Skin epidermis (tissue), 12 donors: ENCODE measurements at regions not wholly inside any gene's neighbourhood (a gene's known extent, or its start where the extent isn't known, plus 50 kb on each side); places are given as distances from the start of the nearest gene placed in this dataset.

Experiments
- H3K27ac ChIP-seq, 21 experiments: fragments of 200-600 bp; sonication (generic) in 11 of 21; one replicate each; pipeline ENCODE4 v1.5.0; 2020; ENCODE audit warnings: mild to moderate bottlenecking in 3 of 21, inconsistent platforms in 2 of 21, moderate library complexity in 2 of 21
- H3K4me3 ChIP-seq, 7 experiments: fragments of 200-600 bp; sonication (generic) in 2 of 7; one replicate each; pipeline ENCODE4 v1.5.0; 2020; ENCODE audit warnings: inconsistent platforms in 2 of 7, mild to moderate bottlenecking in 2 of 7, moderate library complexity in 1 of 7

DNA sequence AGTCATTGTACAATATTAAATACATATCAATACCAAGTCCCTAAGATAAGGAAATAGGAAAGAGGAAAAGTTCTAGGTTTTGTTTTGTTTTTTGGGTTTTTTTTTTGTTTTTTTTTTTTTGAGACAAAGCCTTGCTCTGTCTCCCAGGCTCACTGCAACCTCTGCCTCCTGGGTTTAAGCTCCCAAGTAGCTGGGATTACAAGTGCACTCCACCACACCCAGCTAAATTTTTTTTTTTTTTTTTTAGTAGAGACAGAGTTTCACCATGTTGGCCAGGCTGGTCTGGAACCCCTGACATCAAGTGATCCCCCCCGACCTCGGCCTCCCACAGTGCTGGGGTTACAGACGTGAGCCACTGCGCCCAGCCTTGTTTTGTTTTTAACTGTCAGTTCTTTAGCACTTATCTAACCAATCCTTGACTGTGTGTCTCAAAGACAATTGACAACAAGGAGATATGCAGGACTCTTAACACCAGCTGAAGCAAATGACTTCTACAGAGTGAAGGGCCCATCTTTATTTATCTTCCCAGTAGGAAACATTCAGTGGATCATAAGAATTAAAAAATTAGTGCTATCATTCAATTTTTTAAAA, 100.0 kb upstream of the RAP2B start:
- Histone ChIP-seq H3K27ac (no peak overlapping the region), H3K4me3 (no peak overlapping the region)

DNA sequence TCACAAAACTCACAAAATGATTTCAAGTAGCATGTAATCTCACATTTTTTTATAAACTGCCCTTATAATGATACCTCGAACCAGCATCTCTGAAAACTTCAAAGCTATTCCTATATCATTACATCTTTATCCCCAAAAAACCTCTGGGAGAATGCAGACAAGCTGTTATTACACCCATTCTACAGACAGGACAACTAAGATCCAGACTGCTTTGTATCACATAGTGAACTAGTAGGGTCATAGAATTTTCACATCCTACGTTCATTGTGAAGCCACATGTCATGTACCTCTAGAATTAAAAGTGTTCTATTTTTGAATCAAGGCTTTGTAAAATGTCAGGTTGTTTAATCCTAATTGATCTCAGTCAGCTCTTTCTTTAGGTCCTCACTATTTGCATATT, 98.7 kb upstream of the RAP2B start:
- H3K4me3 ChIP-seq, result no peak overlapping the region

DNA sequence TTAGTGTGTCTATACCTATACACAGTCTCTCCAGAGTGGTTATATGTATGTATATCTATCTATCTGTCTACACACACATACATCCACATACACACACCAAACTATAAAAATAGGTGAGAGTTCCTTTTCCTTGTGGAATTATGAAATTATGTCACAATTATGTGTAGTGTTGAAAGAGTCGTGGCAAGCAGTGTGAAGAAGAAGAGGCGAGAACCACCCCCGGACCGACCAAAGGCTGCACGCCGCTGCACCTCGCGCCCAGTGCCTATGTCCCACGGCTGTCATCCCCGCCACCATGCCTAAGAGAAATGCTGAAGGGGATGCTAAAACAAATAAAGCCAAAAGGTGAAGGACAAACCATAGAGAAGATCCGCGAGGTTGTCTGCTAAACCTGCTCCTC, 95.0 kb upstream of the RAP2B start:
- Histone ChIP-seq H3K4me3 (no peak overlapping the region), H3K27ac (no peak overlapping the region)

More for the DNA sequence above, 98.7 kb upstream of the RAP2B start:
- no peak overlapping the region for H3K27ac ChIP-seq

DNA sequence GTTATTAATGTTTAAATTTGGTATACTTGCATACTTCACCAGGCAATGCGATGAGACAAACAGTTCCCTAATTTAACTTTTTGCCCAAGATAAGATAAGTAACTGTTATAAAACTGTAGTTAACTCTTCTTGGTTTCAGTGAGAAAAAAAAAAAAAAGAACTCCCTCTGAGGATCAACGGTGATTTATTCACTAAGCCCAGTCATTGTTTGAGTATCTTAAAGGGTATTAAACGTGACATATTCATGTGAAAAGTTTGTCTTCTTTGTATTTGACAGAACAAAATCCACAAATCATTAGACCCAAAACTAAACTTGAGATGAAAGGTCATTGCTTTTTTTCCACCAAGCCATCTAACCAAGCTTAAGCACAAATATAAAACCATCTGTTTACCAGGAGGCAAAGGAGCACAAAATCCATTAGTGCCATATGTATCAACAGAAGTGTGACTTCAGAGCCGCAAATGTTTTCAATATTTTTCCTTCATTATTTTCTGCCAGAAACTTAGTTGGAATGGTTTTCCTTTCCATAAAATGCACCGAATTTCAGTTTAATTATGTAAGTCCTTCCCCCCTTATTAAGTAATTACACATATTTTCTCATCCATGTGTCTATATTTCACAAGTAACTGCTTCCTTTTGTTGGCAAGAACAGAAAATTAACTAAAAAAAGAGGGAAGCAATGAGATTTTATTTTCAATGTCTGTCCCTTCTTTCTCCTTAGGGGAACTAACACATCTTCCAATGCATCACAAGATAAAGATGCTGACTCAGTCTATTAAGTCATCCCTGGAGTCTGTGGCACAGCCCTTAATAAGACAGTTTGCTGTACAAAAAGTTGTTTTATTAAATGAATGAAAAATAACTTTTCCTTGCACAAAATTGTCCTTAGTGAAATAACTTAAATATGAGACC, 92.2 kb upstream of the RAP2B start:
- no peak overlapping the region for H3K4me3 ChIP-seq
- H3K27ac ChIP-seq, result peak overlapping the region in 3 of 21 experiments; percentile 31 to 59 (median 38)

DNA sequence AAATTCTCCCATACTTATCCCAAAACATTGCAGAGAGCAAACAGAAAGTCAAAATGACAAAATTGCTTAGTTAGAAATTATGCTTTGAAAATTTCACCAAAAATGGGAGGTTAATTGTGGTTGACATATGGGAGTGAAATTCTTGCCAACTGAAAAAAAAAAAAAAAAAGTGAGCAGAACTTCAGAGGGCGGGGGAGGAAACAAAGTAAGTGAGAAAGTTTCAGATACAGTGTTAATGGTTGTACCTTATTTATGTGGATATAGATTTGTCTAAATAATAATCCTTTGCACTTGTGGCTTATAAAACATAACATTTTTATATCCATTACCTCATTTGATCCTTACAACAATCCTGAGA, 91.5 kb upstream of the RAP2B start:
- H3K27ac ChIP-seq, result peak overlapping the region in 3 of 21 experiments; percentile 31 to 59 (median 38)
- no peak overlapping the region for H3K4me3 ChIP-seq

DNA sequence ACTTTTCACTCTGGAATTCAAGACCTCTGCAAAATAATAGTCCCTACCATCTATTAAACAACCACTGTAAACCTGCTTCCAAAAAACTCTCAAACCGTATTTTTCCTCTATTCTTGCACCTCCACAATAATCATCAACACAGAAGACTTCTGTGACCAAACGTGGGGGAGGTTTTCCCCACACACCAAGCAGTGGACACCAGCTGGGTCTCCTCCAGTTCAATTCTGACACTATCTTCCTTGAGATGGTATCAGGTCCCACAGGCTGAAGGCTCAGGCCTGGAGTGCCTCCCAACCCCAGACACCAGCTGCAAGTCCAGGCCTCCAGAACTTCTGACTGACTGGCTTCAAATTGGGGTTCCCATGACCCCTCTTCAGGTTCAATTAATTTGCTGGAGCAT, 89.6 kb upstream of the RAP2B start:
- Histone ChIP-seq H3K4me3 (no peak overlapping the region), H3K27ac (no peak overlapping the region)

DNA sequence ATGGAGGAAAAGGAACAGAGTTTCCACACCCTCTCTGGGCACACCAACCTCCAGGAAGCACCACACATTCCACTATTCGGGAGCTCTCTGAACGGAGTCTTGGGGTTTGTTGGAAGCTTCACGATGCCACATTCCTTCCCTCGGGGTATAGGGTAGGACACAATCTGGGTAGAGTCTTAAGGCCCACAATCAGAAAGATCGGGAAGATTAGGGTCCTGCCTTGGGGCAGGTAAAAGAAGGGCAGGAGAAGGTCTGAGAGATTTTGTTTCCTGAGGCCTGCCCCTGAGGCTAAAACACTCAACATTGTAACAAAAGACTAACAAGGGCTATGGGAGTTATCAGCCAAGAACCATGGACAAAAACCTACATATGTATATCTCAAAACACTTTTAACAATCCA, 89.2 kb upstream of the RAP2B start:
- no peak overlapping the region for H3K4me3 ChIP-seq
- no peak overlapping the region for H3K27ac ChIP-seq

DNA sequence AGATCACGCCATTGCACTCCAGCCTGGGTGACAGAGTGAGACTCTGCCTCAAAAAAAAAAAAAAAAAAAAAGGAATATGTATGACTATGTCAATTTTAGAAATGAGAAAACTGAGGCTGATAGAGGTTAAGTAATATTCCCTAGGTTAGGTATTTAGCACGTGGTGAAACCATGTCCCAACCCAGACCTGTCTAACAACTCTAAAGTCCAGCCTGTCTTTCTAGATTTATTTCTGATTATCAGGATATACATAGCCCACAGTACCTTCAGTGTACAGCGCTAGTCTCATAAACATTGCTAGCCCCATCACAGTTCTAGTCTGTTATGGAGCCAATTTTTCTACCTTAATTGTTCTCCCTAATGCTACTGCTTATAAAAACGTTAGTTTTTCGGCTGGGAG, 88.4 kb upstream of the RAP2B start:
- Histone ChIP-seq H3K27ac (no peak overlapping the region), H3K4me3 (no peak overlapping the region)

DNA sequence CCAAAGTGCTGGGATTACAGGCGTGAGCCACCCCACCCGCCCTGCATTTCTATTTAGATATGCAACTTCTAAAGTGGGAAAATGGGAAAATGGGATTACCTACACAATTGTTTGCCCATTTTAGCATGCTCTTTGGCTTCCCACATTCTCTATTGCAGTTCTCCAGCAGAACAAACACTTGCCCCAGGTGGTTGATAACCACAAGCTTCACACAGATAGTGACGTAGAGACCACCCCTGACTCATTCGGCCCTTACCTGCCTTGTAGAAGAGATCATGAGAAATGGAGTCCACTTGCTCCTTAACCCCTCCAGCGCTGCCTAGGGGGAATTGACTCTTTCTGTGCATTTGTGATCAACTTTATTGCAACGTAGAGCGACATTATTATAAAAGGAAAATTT, 83.2 kb upstream of the RAP2B start:
- Histone ChIP-seq H3K4me3 (no peak overlapping the region), H3K27ac (no peak overlapping the region)

DNA sequence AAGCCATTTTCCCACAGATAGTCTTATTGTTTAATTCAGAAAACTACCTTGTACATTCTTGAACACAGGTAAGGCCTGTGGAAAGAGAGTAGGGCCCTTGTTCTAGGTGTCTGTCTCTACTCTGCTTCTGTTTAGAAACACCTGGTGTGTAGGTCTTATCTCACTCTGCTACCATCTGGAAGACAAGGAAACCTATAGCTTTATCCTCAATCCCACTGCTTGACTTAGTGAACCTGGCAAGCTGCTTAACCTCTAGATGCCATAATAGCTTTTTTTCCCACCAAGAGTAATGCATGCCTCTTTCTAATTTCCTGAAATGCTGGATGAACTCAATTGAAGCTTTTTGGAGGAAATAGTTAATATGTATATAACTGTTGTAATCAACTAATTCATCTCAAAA, 82.6 kb upstream of the RAP2B start:
- Histone ChIP-seq H3K4me3 (no peak overlapping the region), H3K27ac (no peak overlapping the region)

DNA sequence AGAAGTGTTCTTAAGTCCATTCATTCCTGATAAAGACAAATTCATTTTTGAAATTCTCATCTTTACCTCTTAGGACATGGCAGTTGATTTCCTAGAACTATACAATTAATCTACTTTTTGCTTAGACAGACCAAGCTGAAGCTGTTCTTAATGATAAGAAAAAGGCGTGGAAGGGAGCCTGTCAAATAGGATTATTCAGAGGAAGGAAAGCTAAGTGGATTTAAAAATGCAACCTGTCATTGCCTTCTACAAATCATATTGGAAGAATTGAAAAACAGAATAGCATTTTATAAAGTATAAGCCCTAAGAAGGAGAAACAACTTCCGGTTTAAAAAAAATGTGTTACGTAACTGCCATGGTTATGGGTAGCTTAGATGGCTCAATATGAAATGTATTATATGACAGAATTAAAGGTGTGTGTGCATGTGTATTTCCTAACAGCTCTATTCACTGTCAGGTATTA, 81.2 kb upstream of the RAP2B start:
- Histone ChIP-seq H3K4me3 (no peak overlapping the region), H3K27ac (no peak overlapping the region)

DNA sequence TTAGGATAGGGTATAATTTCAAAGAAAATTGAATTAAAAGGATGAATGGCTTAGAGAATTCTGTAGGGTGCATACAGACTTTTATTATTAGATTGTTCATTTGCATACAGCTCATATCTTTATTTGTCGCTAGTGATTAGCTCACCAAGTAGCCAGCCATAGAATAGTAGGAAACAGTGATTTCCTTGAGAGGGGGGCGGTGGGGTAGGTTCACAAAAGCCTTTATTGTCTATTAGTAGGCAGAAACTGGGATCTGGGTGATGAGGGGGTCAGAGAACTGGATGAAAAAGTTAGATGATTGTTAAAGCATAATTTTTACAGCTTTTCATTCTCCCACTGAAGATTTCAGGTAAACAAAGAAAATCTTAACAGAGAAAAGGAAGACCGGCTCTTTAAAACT, 77.6 kb upstream of the RAP2B start:
- Histone ChIP-seq H3K4me3 (no peak overlapping the region), H3K27ac (no peak overlapping the region)

DNA sequence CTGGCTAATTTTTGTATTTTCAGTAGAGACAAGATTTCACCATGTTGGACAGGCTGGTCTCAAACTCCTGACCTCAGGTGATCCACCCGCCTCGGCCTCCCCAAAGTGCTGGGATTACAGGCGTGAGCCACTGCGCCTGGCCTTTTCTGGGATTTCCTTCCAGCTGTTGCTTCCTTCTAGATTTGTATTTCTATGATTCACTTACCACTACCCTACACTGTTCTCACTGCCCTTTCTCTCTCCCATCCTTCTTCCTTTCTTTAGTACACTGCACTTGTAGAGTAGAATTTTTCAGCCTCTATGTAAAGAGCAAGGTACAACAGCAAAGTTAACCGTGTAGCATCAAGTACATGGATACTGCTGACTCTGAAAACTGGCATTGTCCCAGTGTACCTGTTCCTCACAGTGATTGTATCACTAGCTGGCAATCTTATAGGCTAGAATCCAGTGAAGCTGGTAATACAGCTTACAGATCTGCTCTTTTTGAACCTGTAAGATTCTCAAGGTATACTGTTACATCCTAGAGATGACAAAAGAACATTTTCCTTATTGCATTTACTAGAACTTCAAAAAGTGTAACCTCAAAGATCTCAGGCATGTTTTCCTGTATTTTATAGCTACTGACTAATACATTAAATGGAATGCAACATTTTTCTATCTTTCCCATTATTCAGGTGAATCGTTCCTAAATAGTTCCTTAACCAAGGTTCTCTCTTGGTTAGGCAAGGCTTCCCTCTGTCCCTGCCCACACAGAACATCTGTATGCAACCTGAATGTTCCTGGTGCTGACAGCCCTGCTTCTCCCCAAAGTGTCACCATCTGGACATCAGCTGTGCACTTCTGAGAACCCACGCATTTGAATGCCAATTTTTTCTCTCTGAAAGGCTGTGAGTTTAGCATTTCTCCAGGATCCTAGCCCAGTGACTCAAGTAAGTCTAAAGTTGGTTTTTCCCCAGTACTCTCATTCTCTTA, 74.1 kb upstream of the RAP2B start:
- H3K27ac ChIP-seq, result no peak overlapping the region
- no peak overlapping the region for H3K4me3 ChIP-seq

DNA sequence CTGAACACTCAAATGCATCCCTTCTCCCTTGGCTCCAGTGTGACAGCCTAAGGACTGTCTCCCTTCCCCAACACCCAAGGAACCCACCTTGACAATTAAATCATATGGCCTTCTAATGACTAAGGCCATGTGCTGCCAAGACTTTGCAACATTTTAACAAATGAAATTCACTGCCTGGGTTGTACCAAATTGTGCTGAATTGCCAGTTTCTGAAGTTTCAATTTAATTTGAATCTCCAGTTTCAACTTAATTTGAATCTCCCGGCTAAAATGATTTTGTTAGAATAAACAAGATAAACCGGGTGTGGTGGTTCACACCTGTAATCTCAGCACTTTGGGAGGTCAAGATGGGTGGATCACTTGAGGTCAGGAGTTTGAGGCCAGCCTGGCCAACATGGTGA, 72.4 kb upstream of the RAP2B start:
- no peak overlapping the region for H3K4me3 ChIP-seq
- no peak overlapping the region for H3K27ac ChIP-seq

DNA sequence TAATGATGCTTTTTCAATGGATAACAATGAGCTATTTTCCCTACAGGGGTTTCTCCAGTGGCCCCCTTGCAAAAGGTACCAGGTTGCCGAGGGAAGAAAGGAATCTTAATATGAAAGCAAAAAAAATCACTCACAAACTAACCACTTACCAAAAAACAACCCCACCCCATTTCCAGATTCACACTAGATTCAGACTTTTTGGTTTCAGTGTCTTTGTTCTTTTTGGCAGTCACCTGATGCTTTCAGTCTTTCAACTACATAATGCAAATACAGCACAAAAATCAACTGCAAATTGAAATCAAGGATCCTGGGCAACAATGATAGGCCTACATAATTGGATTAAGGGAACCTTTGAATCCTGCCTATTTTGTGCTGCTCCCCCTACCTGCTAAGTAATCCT, 71.1 kb upstream of the RAP2B start:
- no peak overlapping the region for H3K4me3 ChIP-seq
- no peak overlapping the region for H3K27ac ChIP-seq

DNA sequence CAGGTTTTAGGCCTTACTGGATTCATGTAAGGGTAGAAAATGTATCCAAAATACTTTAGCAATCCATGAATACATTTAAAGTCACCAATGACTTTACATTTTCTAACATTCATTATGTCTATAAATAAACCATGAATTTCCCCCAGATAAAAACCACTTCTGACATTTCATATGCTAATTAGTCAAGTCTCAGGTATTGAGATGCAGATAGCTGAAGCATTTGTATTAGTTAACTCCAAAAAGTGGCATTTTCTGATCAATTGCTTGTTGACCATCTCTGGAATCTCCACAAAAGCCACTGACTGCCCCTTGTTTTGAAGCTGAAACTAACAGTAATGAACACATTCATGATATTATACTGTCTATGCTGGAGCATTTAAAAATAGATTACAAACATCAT, 68.4 kb upstream of the RAP2B start:
- Histone ChIP-seq H3K27ac (no peak overlapping the region), H3K4me3 (no peak overlapping the region)

DNA sequence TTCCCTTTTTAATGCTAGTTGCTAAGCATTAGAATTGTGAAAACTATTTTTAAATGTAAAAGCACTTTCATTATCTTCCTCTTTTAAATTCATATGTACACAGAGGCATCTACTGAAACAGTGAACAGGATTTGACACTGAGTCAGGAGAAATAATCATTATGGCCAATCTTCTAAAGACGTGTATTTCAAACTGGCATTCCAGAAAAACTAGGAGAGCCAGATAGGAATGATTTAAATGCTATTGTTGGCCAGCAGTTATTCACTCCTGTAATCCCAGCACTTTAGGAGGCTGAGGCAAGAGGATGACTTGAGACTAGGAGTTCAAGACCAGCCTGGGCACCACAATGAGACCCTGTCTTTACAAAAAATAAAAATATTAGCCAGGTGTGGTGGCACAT, 67.6 kb upstream of the RAP2B start:
- H3K27ac ChIP-seq, result no peak overlapping the region
- no peak overlapping the region for H3K4me3 ChIP-seq

DNA sequence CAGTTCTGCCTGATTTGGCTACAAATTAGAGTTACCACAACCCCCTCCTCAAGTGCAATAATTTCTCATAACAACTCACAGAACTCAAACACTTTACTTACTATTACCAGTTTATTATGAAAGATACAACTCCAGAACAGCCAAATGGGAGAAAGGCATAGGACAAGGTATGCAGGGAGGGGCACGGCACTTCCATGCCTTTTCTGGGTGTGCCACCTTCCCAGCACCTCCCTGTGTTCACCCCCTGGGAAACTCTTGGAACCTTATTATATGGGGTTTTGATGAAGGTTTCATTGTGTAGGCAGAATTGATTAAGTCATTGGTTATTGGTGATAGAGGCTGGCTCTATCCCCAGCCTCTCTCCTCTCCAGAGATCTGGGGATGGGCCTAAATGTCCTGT, 66.6 kb upstream of the RAP2B start:
- Histone ChIP-seq H3K27ac (no peak overlapping the region), H3K4me3 (no peak overlapping the region)

DNA sequence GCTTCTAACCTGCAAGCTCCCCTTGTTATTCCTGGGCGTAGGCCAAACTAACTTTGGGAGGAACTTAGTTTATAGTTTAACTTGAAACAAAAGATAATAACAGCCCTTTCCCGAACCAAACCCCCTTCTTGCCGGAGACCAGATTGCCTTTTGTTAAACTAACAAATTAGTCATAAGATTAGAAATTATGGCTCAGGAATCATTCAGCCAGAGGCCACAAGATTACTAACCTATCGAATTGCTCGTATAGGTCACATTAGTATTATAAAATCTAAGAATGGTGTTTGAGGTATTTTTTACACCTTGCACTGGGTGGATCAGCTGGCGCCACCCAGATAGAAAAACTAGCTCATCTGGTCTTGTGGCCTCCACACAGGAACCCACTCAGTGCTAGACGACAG, 65.3 kb upstream of the RAP2B start:
- no peak overlapping the region for H3K4me3 ChIP-seq
- no peak overlapping the region for H3K27ac ChIP-seq

DNA sequence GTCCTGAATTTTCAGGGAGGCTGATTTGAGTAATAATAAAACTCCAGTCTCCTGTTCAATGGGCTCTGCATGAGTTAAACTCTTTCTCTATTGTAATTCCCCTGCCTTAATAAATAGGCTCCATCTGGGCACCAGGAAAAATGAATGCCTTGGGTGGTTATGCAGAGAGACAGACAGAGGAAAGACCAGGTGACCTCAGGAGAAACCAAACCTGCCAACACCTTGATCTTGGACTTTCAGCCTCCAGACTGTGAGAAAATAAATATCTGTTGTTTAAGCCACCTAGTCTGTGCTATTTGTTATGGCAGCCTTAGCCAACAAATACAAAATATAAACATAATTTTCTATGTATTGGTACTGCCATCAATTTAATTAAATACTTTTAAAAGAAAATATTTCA, 64.8 kb upstream of the RAP2B start:
- H3K4me3 ChIP-seq, result no peak overlapping the region
- no peak overlapping the region for H3K27ac ChIP-seq
